Right renal pelvis (tissue), 4 donors: ENCODE measurements at regions not wholly inside any gene's neighbourhood (a gene's known extent, or its start where the extent isn't known, plus 50 kb on each side); places are given as distances from the start of the nearest gene placed in this dataset.

Experiments
- DNase-seq, 4 donors: peaks; one replicate each; pipeline ENCODE4 v3.0.0-alpha.2; 2013; ENCODE audit warnings: low read depth in 4 of 4, low spot score in 3 of 4, missing footprints in 1 of 4

- DNase-seq: no peak
Measured at GRCh38 chr5:162484095-162484494, 416.5 kb downstream of the GABRG2 start.

DNA sequence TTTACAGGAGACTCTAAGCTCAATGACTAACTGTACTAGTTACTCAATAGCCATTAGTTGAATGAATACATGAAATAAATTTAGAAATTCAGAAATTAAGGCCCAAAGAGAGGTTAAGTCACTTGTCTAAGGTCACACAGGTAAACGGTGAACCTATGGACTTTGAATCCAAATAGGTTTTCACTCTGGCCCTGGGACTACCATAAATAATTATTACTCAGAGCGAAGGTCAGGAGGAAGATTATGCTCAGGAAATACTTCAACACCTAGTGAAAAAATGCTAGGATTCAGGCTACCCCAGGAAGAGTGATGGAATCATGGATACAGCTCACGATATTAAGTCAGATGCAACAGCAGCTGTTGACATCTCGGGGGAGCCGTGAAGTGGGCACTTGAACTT, 417.4 kb downstream of the GABRG2 start:
- DNase-seq: no peak

- DNase-seq: no peak
Measured at GRCh38 chr5:162485666-162486292, 418.2 kb downstream of the GABRG2 start.

GRCh38 chr5:162487528-162488525, 420.3 kb downstream of the GABRG2 start:
- DNase-seq: no peak

DNA sequence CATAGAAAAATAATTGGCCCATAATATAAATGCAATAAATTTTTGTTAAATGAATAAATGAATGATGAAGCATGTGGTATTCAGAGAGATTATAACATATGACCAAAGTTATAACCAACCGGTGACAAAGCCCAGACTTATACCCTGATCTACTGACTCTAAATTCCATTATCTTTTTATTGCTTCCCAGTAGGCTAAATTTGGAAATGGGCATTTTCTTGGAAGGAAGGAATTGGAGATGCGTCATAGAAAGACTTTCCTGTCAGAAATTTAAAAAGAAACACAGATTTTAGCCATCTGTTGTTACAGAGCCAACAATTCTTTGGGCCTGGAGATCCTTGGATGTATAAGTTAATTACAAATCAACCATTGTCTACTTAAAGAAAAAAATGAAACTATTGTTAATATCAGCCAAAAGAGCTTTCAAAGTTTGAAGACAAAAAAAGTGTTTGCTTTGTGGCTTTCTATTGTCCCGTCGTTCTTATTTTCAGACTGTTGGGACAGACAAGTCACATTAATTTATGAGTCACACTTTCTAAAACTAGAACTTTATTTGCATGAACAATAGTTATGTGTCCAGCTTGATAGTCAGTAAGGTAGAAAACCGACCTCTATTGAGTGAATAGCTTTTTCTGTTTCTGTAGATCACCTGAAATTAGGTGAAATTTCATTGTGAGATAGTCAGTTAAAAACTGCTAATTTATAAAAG, 428.7 kb downstream of the GABRG2 start:
- no peak for DNase-seq

GRCh38 chr5:162497455-162497854, 429.9 kb downstream of the GABRG2 start:
- no peak for DNase-seq

- no peak for DNase-seq
Measured at GRCh38 chr5:162502780-162503179, 435.2 kb downstream of the GABRG2 start.

- no peak for DNase-seq
Measured at GRCh38 chr5:162503796-162504195, 436.2 kb downstream of the GABRG2 start.

DNA sequence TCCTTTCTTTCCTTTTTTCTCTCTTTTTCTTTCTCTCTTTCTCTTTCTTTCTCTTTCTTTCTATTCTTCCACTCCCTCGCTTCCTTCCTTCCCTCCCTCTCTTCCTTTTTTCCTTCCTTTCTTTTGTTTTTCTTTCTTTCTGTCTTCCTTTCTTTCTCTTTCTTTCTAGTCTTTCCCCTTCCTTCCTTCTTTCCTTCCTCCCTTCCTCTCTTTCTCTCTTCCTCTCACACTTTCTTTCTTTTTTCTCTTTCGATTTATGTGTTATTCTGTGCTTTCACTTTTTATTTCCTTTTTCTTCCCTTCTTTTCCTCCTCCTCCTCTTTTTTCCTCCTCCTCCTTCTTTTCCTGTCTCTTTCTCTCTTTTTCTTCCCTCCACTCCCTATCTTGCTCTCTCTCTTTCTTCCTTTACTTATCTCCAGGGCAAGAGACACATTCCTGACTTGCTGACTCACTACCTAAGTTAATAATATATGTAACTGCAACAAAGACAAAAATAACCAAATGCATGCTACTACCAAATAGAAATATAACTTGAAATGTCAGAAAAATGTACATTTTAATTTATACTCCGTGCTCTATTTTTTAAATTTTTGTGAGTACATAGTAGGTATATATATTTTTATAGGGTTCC, 445.5 kb downstream of the GABRG2 start:
- no peak for DNase-seq

DNA sequence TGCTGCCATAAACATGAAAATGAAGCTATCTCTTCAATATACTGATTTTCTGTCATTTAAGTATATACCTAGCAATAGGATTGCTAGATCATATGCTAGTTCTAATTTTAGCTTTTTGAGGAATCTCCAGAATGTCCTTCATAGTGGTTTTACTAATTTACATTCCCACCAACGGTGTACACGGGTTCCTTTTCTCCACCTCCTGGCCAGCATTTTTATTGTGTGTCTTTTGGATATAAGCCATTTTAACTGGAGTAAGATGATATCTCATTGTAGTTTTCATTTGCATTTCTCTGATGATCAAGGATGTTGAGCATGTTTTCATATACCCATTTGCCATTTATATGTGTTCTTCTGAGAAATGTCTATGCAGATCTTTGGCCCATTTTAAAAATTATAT, 446.5 kb downstream of the GABRG2 start:
- DNase-seq: no peak

DNA sequence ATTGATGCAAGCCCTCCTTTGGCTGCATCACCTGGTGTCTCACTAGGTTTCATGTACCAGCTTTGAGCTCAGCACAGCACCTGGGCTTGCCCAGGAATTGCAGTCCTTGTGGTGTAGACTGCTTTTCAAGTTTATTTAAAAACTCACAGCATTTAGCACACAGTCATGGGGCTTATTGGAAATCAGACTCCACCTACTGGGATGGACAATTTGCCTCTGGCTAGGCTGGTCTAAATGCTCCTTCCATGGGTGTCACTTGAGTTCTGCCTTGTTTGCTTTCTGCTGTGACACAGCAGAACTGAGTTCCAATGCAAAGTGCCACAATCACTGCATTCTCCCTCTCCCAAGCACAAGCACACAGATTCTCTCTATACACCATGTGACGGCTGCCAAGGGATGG, 453.3 kb downstream of the GABRG2 start:
- DNase-seq: no peak

- no peak for DNase-seq
Measured at GRCh38 chr5:162529209-162529608, 461.6 kb downstream of the GABRG2 start.

DNA sequence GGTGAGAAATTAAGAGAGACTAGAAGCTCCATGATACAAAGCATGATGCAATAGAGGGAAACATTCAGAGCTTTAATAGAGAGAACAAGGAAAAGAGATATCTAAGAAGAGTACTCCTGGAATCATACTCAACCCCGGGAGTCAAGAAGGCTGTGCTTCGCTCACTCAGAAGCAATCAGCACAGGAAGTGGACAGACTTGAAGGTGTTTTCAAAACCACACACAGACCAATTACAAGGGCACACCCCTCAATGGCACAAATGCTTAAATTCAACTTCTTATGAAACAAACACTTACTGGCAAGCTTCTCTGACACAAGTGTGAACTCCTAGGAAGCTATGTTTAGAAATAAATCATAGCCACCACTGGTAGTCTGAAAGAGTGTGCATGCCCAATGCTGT, 462.3 kb downstream of the GABRG2 start:
- DNase-seq: no peak

GRCh38 chr5:162543437-162543836, 475.9 kb downstream of the GABRG2 start:
- no peak for DNase-seq

DNA sequence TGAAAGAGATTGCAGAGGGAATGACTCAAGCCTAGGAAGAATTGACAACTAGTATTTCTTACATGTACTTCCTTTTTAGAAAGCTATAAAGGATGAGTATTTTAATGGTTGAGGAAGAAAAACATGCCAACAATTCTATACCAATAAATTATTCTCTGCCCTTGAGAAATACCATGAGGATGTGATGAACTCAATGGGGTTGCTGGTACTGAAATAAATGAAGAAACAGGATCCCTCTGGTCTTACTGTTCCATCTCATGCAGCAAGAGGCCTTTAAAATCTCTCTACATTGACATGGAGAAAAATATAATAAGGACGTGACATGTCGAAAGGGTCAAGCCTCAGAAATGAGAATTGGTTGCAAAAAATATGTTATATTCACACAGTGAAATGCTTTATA, 477.3 kb downstream of the GABRG2 start:
- DNase-seq: no peak

GRCh38 chr5:162550236-162550635, 482.7 kb downstream of the GABRG2 start:
- DNase-seq: no peak

DNA sequence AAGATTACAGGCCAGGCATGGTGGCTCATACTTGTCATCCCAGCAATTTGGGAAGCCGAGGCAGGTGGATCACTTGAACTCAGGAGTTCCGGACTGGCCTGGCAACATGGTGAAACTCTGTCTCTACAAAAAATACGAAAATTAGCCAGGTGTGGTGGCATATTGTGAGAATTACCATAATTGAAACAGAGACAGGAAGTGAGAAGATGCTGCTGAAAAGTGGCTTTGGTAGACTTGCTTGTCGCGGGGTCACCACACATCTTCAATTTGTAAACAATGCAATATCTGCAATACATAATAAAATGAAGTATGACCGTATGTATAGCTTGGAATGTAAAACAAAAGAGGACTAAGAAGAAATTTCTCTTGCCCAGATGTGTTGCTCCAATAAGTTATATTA, 490.5 kb downstream of the GABRG2 start:
- no peak for DNase-seq

DNA sequence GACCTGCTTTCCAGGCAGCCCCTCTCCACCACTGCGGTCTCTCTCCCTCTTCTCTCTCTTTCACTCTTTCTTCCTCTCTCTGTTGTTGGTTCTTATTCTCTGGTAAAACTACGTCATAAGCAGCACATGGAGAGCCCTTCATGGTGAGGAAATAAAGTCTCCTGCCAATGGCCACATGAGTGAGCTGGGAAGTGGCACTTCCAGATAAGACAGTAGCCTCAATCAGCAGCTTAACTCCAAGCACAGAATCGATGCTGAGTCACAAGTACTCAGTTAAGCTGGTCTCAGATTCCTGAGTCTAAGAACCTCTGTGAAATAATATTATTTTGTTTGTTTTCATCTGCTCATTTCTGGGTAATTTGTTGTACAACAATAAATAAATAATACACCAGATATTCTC, 500.1 kb downstream of the GABRG2 start:
- DNase-seq: no peak

DNA sequence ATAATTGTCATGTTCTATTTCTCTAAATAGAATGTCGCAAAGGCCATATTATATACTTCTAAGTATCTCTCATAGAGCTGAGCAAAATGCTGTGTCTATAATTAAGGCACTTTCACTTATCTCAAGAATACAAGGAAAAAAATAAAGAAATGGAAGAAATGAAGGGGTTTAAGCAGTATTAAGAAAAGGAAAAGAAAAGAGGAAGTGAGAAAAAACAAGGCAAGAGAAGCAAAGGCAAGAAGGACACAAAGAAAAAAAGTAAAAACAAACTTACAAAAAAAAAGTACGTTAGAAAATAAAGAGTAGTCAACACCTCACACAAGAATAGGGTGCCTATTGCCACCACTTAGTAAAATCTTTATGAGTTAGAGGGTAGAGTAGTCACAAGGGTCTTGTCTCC, 506.2 kb downstream of the GABRG2 start:
- no peak for DNase-seq

GRCh38 chr5:162591724-162592123, 524.2 kb downstream of the GABRG2 start:
- DNase-seq: no peak

- DNase-seq: no peak
Measured at GRCh38 chr5:162593881-162594280, 526.3 kb downstream of the GABRG2 start.
